GM23338 (cell line): ENCODE measurements at regions not wholly inside any gene's neighbourhood (a gene's known extent, or its start where the extent isn't known, plus 50 kb on each side); places are given as distances from the start of the nearest gene placed in this dataset.

Experiments used
- ATAC-seq: fragments of 200-7000 bp; cut with Tn5 transposase; 3 replicates; pipeline ENCODE4 v1.9.1; 2020
- DNase-seq: peaks from one replicate; pipeline ENCODE4 v3.0.0-alpha.2; 2015; ENCODE audit warnings: low spot score
- H2AFZ ChIP-seq: fragments of 200-600 bp; sonication (generic); 2 replicates; pipeline ENCODE4 v1.8.0; 2016; ENCODE audit warnings: antibody characterized with exemption, mild to moderate bottlenecking, moderate library complexity
- H3F3A ChIP-seq: fragments of 200-600 bp; sonication (generic); replicated peaks from 2 replicates; pipeline ENCODE4 v1.8.0; 2017; ENCODE audit warnings: antibody characterized with exemption, mixed run types, low read depth
- H3K27ac ChIP-seq: fragments of 200-600 bp; sonication (generic); 2 replicates; pipeline ENCODE4 v1.6.1; 2016; ENCODE audit warnings: low read depth
- H3K27me3 ChIP-seq: fragments of 200-600 bp; sonication (generic); 2 replicates; pipeline ENCODE4 v1.8.0; 2016; ENCODE audit warnings: mild to moderate bottlenecking, mixed run types, moderate library complexity; ENCODE audit not compliant: insufficient read depth
- H3K36me3 ChIP-seq: fragments of 200-600 bp; sonication (generic); 2 replicates; pipeline ENCODE4 v1.8.0; 2016; ENCODE audit warnings: mild to moderate bottlenecking; ENCODE audit not compliant: insufficient read depth
- H3K4me1 ChIP-seq: fragments of 200-600 bp; sonication (generic); 2 replicates; pipeline ENCODE4 v1.8.0; 2016; ENCODE audit warnings: mild to moderate bottlenecking, moderate library complexity; ENCODE audit not compliant: insufficient read depth
- H3K4me2 ChIP-seq: fragments of 200-600 bp; sonication (generic); 2 replicates; pipeline ENCODE4 v1.7.1; 2017; ENCODE audit warnings: mixed run types
- H3K4me3 ChIP-seq: fragments of 200-600 bp; sonication (generic); 2 replicates; pipeline ENCODE4 v1.6.1; 2016; ENCODE audit warnings: mixed run types
- H3K79me2 ChIP-seq: fragments of 200-600 bp; sonication (generic); replicated peaks from 2 replicates; pipeline ENCODE4 v1.8.0; 2017; ENCODE audit warnings: mild to moderate bottlenecking; ENCODE audit not compliant: insufficient read depth
- H3K9me2 ChIP-seq: fragments of 200-600 bp; sonication (generic); 2 replicates; pipeline ENCODE4 v1.8.0; 2017; ENCODE audit not compliant: insufficient read depth
- H4K20me1 ChIP-seq: fragments of 200-600 bp; sonication (generic); replicated peaks from 2 replicates; pipeline ENCODE4 v1.8.0; 2017; ENCODE audit warnings: mild to moderate bottlenecking; ENCODE audit not compliant: insufficient read depth
- H3K27ac Mint-ChIP-seq: 2 replicates; pipeline ENCODE4 v1.8.0; 2020; ENCODE audit warnings: inconsistent platforms, mild to moderate bottlenecking, moderate library complexity, mixed read lengths
- H3K27me3 Mint-ChIP-seq: 3 replicates; pipeline ENCODE4 v1.8.0; 2022; ENCODE audit warnings: low read depth, mild to moderate bottlenecking, moderate library complexity, mixed read lengths, inconsistent platforms; ENCODE audit not compliant: insufficient read depth, poor library complexity
- H3K36me3 Mint-ChIP-seq: 3 replicates; pipeline ENCODE4 v1.8.0; 2021; ENCODE audit warnings: low read depth, mild to moderate bottlenecking, inconsistent platforms, moderate library complexity, mixed read lengths
- H3K4me1 Mint-ChIP-seq: 3 replicates; pipeline ENCODE4 v1.8.0; 2020; ENCODE audit warnings: mild to moderate bottlenecking, inconsistent platforms, mixed read lengths
- H3K4me3 Mint-ChIP-seq: 3 replicates; pipeline ENCODE4 v1.8.0; 2021; ENCODE audit warnings: moderate library complexity, mild to moderate bottlenecking, inconsistent platforms, mixed read lengths
- H3K9me3 Mint-ChIP-seq: 3 replicates; pipeline ENCODE4 v1.8.0; 2020; ENCODE audit warnings: moderate library complexity, mild to moderate bottlenecking, inconsistent platforms, mixed read lengths
- CREB1 ChIP-seq: fragments of 250-450 bp; sonication (Bioruptor Pico); IDR thresholded peaks from 2 replicates; pipeline ENCODE4 v1.5.0; 2020; ENCODE audit warnings: low read depth, mild to moderate bottlenecking, moderate library complexity
- CTCF ChIP-seq, 2 experiments: fragments of 200-600 bp in 1 of 2; sonication (generic) in 1 of 2; conservative IDR thresholded peaks; 2 replicates each; pipeline versions ENCODE4 v1.5.1 to v1.6.1; 2016 to 2017; ENCODE audit warnings: antibody characterized with exemption in 2 of 2, low read depth in 2 of 2, mild to moderate bottlenecking in 2 of 2, moderate library complexity in 1 of 2
- EZH2 ChIP-seq: fragments of 200-600 bp; sonication (generic); IDR thresholded peaks from one replicate; pipeline ENCODE4 v1.8.0; 2017; ENCODE audit warnings: antibody characterized with exemption, mild to moderate bottlenecking, low read depth; ENCODE audit not compliant: unreplicated experiment
- EZH2phosphoT487 ChIP-seq: fragments of 200-600 bp; sonication (generic); IDR thresholded peaks from one replicate; pipeline ENCODE4 v1.8.1; 2018; ENCODE audit warnings: antibody characterized with exemption; ENCODE audit not compliant: unreplicated experiment
- JUNB ChIP-seq: IDR thresholded peaks from one replicate; pipeline ENCODE4 v1.6.1; 2016; ENCODE audit warnings: antibody characterized with exemption; ENCODE audit not compliant: unreplicated experiment
- NANOG ChIP-seq: IDR thresholded peaks from 2 replicates; pipeline ENCODE4 v1.6.1; 2016; ENCODE audit warnings: antibody characterized with exemption, borderline replicate concordance
- POLR2AphosphoS5 ChIP-seq: IDR thresholded peaks from 2 replicates; pipeline ENCODE4 v1.6.1; 2016; ENCODE audit warnings: antibody characterized with exemption, low read depth
- ZNF114 ChIP-seq: fragments of 250-450 bp; sonication (Bioruptor Pico); IDR thresholded peaks from 2 replicates; pipeline ENCODE4 v1.5.0; 2020; ENCODE audit warnings: mild to moderate bottlenecking, moderate library complexity
- ZNF331 ChIP-seq: fragments of 250-450 bp; sonication (Bioruptor Pico); IDR thresholded peaks from 2 replicates; pipeline ENCODE4 v1.5.0; 2020; ENCODE audit warnings: low read depth, mild to moderate bottlenecking, moderate library complexity
- TF ChIP-seq, protein P1 (sequence below): fragments of 250-450 bp; sonication (Bioruptor Pico); IDR thresholded peaks from 2 replicates; pipeline ENCODE4 v1.5.0; 2020; ENCODE audit warnings: mild to moderate bottlenecking, moderate library complexity

DNA sequence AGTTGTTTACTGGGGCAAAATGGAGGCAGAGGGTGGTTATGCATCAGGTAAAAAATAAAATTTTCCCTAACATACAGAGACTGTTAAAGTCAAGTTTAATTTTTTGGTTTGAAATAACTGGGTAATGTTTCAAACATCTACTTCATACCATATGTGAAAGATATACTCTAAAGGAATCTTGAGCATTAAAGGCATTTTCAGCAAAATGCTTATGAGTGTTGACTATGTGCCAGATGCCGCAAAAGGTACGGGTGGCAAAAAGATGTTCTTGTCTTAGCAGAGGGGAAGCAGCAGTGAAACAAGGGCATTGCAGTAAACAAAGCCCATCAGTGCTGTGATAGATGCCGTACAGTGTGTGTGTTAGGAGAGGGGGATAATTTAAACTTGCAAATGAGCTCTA, 263.1 kb upstream of the ID2 start:
- H3F3A ChIP-seq: no peaks in the 10 kb centered on the region
- H3K4me2 ChIP-seq: no peak overlapping the region
- H3K9me3 Mint-ChIP-seq: no peaks in the 10 kb centered on the region
- no peak overlapping the region for H3K27ac Mint-ChIP-seq
- H3K27me3 ChIP-seq: no peaks in the 10 kb centered on the region
- H3K27ac ChIP-seq: no peak overlapping the region
- no peak overlapping the region for H3K4me3 ChIP-seq
- no peaks in the 10 kb centered on the region for H3K36me3 ChIP-seq
- no peaks in the 10 kb centered on the region for H3K79me2 ChIP-seq
- H3K27me3 Mint-ChIP-seq: peaks cover 10% of the 10 kb centered on the region
- peaks cover 10% of the 10 kb centered on the region; the same call in 1 of the 2 replicates for H3K9me2 ChIP-seq
- no peak for ATAC-seq
- no peak overlapping the region for H3K4me3 Mint-ChIP-seq
- no peak for DNase-seq
- H4K20me1 ChIP-seq: no peaks in the 10 kb centered on the region
- H3K36me3 Mint-ChIP-seq: 0 out of 3 replicates have a peak, but pooled peaks cover 3% of the 10 kb centered on the region
- H3K4me1 Mint-ChIP-seq: no peaks in the 10 kb centered on the region
- TF ChIP-seq JUNB (no peak), ZNF331 (CRISPR knock-in tag) (no peak), EZH2phosphoT487 (no peak), EZH2 (no peak), POLR2AphosphoS5 (no peak), ZNF114 (CRISPR knock-in tag) (no peak), CTCF (conservative IDR thresholded peaks at IDR 0.05; ENCODE audit: low read depth in 2 of 2) (no peak), NANOG (no peak), CREB1 (no peak)
- TF ChIP-seq, protein P1, sequence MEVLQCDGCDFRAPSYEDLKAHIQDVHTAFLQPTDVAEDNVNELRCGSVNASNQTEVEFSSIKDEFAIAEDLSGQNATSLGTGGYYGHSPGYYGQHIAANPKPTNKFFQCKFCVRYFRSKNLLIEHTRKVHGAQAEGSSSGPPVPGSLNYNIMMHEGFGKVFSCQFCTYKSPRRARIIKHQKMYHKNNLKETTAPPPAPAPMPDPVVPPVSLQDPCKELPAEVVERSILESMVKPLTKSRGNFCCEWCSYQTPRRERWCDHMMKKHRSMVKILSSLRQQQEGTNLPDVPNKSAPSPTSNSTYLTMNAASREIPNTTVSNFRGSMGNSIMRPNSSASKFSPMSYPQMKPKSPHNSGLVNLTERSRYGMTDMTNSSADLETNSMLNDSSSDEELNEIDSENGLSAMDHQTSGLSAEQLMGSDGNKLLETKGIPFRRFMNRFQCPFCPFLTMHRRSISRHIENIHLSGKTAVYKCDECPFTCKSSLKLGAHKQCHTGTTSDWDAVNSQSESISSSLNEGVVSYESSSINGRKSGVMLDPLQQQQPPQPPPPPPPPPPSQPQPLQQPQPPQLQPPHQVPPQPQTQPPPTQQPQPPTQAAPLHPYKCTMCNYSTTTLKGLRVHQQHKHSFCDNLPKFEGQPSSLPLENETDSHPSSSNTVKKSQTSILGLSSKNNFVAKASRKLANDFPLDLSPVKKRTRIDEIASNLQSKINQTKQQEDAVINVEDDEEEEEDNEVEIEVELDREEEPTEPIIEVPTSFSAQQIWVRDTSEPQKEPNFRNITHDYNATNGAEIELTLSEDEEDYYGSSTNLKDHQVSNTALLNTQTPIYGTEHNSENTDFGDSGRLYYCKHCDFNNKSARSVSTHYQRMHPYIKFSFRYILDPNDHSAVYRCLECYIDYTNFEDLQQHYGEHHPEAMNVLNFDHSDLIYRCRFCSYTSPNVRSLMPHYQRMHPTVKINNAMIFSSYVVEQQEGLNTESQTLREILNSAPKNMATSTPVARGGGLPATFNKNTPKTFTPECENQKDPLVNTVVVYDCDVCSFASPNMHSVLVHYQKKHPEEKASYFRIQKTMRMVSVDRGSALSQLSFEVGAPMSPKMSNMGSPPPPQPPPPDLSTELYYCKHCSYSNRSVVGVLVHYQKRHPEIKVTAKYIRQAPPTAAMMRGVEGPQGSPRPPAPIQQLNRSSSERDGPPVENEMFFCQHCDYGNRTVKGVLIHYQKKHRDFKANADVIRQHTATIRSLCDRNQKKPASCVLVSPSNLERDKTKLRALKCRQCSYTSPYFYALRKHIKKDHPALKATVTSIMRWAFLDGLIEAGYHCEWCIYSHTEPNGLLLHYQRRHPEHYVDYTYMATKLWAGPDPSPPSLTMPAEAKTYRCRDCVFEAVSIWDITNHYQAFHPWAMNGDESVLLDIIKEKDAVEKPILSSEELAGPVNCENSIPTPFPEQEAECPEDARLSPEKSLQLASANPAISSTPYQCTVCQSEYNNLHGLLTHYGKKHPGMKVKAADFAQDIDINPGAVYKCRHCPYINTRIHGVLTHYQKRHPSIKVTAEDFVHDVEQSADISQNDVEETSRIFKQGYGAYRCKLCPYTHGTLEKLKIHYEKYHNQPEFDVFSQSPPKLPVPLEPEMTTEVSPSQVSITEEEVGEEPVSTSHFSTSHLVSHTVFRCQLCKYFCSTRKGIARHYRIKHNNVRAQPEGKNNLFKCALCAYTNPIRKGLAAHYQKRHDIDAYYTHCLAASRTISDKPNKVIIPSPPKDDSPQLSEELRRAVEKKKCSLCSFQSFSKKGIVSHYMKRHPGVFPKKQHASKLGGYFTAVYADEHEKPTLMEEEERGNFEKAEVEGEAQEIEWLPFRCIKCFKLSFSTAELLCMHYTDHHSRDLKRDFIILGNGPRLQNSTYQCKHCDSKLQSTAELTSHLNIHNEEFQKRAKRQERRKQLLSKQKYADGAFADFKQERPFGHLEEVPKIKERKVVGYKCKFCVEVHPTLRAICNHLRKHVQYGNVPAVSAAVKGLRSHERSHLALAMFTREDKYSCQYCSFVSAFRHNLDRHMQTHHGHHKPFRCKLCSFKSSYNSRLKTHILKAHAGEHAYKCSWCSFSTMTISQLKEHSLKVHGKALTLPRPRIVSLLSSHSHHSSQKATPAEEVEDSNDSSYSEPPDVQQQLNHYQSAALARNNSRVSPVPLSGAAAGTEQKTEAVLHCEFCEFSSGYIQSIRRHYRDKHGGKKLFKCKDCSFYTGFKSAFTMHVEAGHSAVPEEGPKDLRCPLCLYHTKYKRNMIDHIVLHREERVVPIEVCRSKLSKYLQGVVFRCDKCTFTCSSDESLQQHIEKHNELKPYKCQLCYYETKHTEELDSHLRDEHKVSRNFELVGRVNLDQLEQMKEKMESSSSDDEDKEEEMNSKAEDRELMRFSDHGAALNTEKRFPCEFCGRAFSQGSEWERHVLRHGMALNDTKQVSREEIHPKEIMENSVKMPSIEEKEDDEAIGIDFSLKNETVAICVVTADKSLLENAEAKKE (CRISPR knock-in tag): no peak
- no peak overlapping the region for H2AFZ ChIP-seq
- H3K4me1 ChIP-seq: no peaks in the 10 kb centered on the region
